HG03139 (cell line): ENCODE measurements at regions not wholly inside any gene's neighbourhood (a gene's known extent, or its start where the extent isn't known, plus 50 kb on each side); places are given as distances from the start of the nearest gene placed in this dataset.

Experiments used
- ATAC-seq: cut with Tn5 transposase; IDR thresholded peaks from one replicate; pipeline ENCODE4 v1.9.1; 2021; ENCODE audit not compliant: unreplicated experiment

GRCh38 chr22:49624421-49625177 is 203.1 kb downstream of the BRD1 start:
- no peak for ATAC-seq

- no peak for ATAC-seq
Observed at GRCh38 chr22:49623715-49624114, 204.0 kb downstream of the BRD1 start.

GRCh38 chr22:49623176-49623575 is 204.5 kb downstream of the BRD1 start:
- ATAC-seq, result no peak

GRCh38 chr22:49622241-49623105 is 205.2 kb downstream of the BRD1 start:
- no peak for ATAC-seq

- no peak for ATAC-seq
Observed at GRCh38 chr22:49621601-49622210, 206.0 kb downstream of the BRD1 start.

GRCh38 chr22:49620666-49621065 is 207.0 kb downstream of the BRD1 start:
- ATAC-seq, result no peak

- no peak for ATAC-seq
Observed at GRCh38 chr22:49620003-49620556, 207.6 kb downstream of the BRD1 start.

- ATAC-seq, result no peak
Observed at GRCh38 chr22:49619301-49619700, 208.4 kb downstream of the BRD1 start.

- ATAC-seq, result no peak
Observed at GRCh38 chr22:49618677-49618953, 209.1 kb downstream of the BRD1 start.

GRCh38 chr22:49617866-49618676 is 209.6 kb downstream of the BRD1 start:
- no peak for ATAC-seq

GRCh38 chr22:49617264-49617663 is 210.4 kb downstream of the BRD1 start:
- no peak for ATAC-seq

- ATAC-seq, result no peak
Observed at GRCh38 chr22:49616356-49617231, 211.1 kb downstream of the BRD1 start.

- ATAC-seq, result no peak
Observed at GRCh38 chr22:49614966-49615965, 212.4 kb downstream of the BRD1 start.

- no peak for ATAC-seq
Observed at GRCh38 chr22:49613511-49614270, 214.0 kb downstream of the BRD1 start.

- ATAC-seq, result no peak
Observed at GRCh38 chr22:49613108-49613507, 214.6 kb downstream of the BRD1 start.

GRCh38 chr22:49609207-49609876 is 218.3 kb downstream of the BRD1 start:
- ATAC-seq, result no peak

GRCh38 chr22:49608660-49609059 is 219.0 kb downstream of the BRD1 start:
- no peak for ATAC-seq
